Spleen (tissue), 11 donors: ENCODE measurements at regions not wholly inside any gene's neighbourhood (a gene's known extent, or its start where the extent isn't known, plus 50 kb on each side); places are given as distances from the start of the nearest gene placed in this dataset.

ENCODE experiments used
- DNase-seq: peaks from one replicate; pipeline ENCODE4 v3.0.0-alpha.2; 2020
- H3K27ac ChIP-seq, 8 donors: fragments of 200-600 bp; sonication (generic) in 7 of 8; 1 replicate in 4 of 8; 2 replicates in 4 of 8; pipeline versions ENCODE4 v1.5.0 to v1.8.0; 2016 to 2021; ENCODE audit warnings: inconsistent platforms in 4 of 8, mild to moderate bottlenecking in 4 of 8, moderate library complexity in 1 of 8
- H3K27me3 ChIP-seq, 7 donors: fragments of 200-600 bp; sonication (generic) in 6 of 7; replicated peaks in 1 of 7; 1 replicate in 4 of 7; 2 replicates in 3 of 7; pipeline versions ENCODE4 v1.5.0 to v1.8.0; 2016 to 2021; ENCODE audit warnings: inconsistent platforms in 3 of 7, mild to moderate bottlenecking in 1 of 7
- H3K36me3 ChIP-seq, 6 donors: fragments of 200-600 bp; sonication (generic) in 5 of 6; 1 replicate in 4 of 6; 2 replicates in 2 of 6; pipeline versions ENCODE4 v1.5.0 to v1.8.0; 2016 to 2021; ENCODE audit warnings: inconsistent platforms in 2 of 6
- H3K4me1 ChIP-seq, 6 donors: fragments of 200-600 bp; sonication (generic) in 5 of 6; 1 replicate in 3 of 6; 2 replicates in 3 of 6; pipeline versions ENCODE4 v1.5.0 to v1.8.0; 2016 to 2021; ENCODE audit warnings: inconsistent platforms in 3 of 6
- H3K4me3 ChIP-seq, 8 donors: fragments of 200-600 bp; sonication (generic) in 7 of 8; 1 replicate in 4 of 8; 2 replicates in 4 of 8; pipeline versions ENCODE4 v1.5.0 to v1.8.0; 2016 to 2021; ENCODE audit warnings: inconsistent platforms in 4 of 8, mild to moderate bottlenecking in 4 of 8, moderate library complexity in 2 of 8
- H3K9me3 ChIP-seq, 8 donors: fragments of 200-600 bp; sonication (generic) in 7 of 8; 1 replicate in 4 of 8; 2 replicates in 4 of 8; pipeline versions ENCODE4 v1.5.0 to v1.8.0; 2016 to 2021; ENCODE audit warnings: inconsistent platforms in 4 of 8
- CTCF ChIP-seq, 11 experiments: fragments of 200-600 bp in 7 of 11; fragments of 450-650 bp in 4 of 11; sonication (generic) in 4 of 11; IDR thresholded peaks in 8 of 11; conservative IDR thresholded peaks in 3 of 11; 1 replicate in 7 of 11; 2 replicates in 4 of 11; pipeline versions ENCODE4 v1.4.0 to v1.8.0; 2016 to 2021; ENCODE audit warnings: antibody characterized with exemption in 11 of 11, inconsistent platforms in 4 of 11, mild to moderate bottlenecking in 1 of 11
- POLR2A ChIP-seq, 3 donors: fragments of 450-650 bp; IDR thresholded peaks; one replicate each; pipeline ENCODE4 v1.5.1; 2017; ENCODE audit warnings: antibody characterized with exemption in 3 of 3, mild to moderate bottlenecking in 1 of 3
- POLR2AphosphoS5 ChIP-seq, 3 donors: sonication (generic); formaldehyde crosslinking; IDR thresholded peaks; one replicate each; pipeline ENCODE4 v1.5.1; 2017; ENCODE audit warnings: antibody characterized with exemption in 3 of 3
- WGBS, 5 donors: extraction: QIAGEN DNeasy Blood & Tissue Kit in 3 of 5; methylation state at CpG; one replicate each; pipeline versions ENCODE4 v1.1.5 to v1.1.7; 2013 to 2018; 5-methylcytosine and 5-hydroxymethylcytosine counted together
- intact Hi-C: fragments of 100-400 bp; cut with DNase I; formaldehyde crosslinking; loops from one replicate; pipeline ENCODE4 v1.15.0; 2023; ENCODE audit warnings: low total_unique reads
- donor health status: healthy with polysubstance abuse.
- donor health status: DM: no; HTN: no; CAD: no; lungs with moderate emphysema.
- donor health status: DM: no; HTN: no; CAD: no.
- donor health status: Bipolar disorder and iron deficiency.
- donor health status: healthy.
- donor health status: DM: no; HTN: no; CAD: no.
- donor health status: DM: yes; HTN: yes; CAD: no.

GRCh38 chr9:7388755-7389154 is 410.8 kb downstream of the DMAC1 start:
- no peak overlapping the region for H3K27ac ChIP-seq
- intact Hi-C loops = no loop called here
- H3K36me3 ChIP-seq = no peaks in the 10 kb centered on the region
- H3K4me1 ChIP-seq = no peaks in the 10 kb centered on the region
- DNase-seq = no peak
- H3K9me3 ChIP-seq = no peaks in the 10 kb centered on the region
- peaks cover 0 to 1% (median 0%) of the 10 kb centered on the region in 7 donors for H3K27me3 ChIP-seq
- WGBS, 5 donors = 88 to 96% (median 90%) methylated on average over 1 of the region's 1 CpG
- H3K4me3 ChIP-seq = no peak overlapping the region
- TF ChIP-seq POLR2A (IDR thresholded peaks at IDR 0.05) (no peak), CTCF (IDR thresholded peaks at IDR 0.05 in 8 of 11, conservative IDR thresholded peaks at IDR 0.05 in 3 of 11) (no peak), POLR2AphosphoS5 (IDR thresholded peaks at IDR 0.05) (no peak)

- Histone ChIP-seq H3K4me3 (no peak overlapping the region), H3K27me3 (no peaks in the 10 kb centered on the region), H3K9me3 (no peaks in the 10 kb centered on the region), H3K27ac (no peak overlapping the region), H3K36me3 (no peaks in the 10 kb centered on the region), H3K4me1 (no peaks in the 10 kb centered on the region)
- intact Hi-C loops = no loop called here
- WGBS, 5 donors = 33 to 70% (median 61%) methylated on average over 4 to 5 of the region's 5 CpGs
- no peak for DNase-seq
- no peak for TF ChIP-seq POLR2AphosphoS5 (IDR thresholded peaks at IDR 0.05)
- TF ChIP-seq POLR2A (IDR thresholded peaks at IDR 0.05) = no peak
- no peak for TF ChIP-seq CTCF (IDR thresholded peaks at IDR 0.05 in 8 of 11, conservative IDR thresholded peaks at IDR 0.05 in 3 of 11)
These were observed 411.7 kb downstream of the DMAC1 start for GRCh38 chr9:7387840-7388239.

GRCh38 chr9:7382304-7382703 is 417.3 kb downstream of the DMAC1 start:
- TF ChIP-seq CTCF (IDR thresholded peaks at IDR 0.05 in 8 of 11, conservative IDR thresholded peaks at IDR 0.05 in 3 of 11) = no peak
- no peak for TF ChIP-seq POLR2A (IDR thresholded peaks at IDR 0.05)
- TF ChIP-seq POLR2AphosphoS5 (IDR thresholded peaks at IDR 0.05) = no peak
- Histone ChIP-seq H3K36me3 (no peaks in the 10 kb centered on the region), H3K4me1 (no peaks in the 10 kb centered on the region), H3K9me3 (no peaks in the 10 kb centered on the region), H3K27me3 (no peaks in the 10 kb centered on the region), H3K27ac (no peak overlapping the region), H3K4me3 (no peak overlapping the region)
- intact Hi-C loops = no loop called here
- no peak for DNase-seq
- 84 to 95% (median 91%) methylated on average over 3 of the region's 3 CpGs for WGBS, 5 donors

GRCh38 chr9:7377489-7377888 is 422.1 kb downstream of the DMAC1 start:
- Histone ChIP-seq H3K4me1 (no peaks in the 10 kb centered on the region), H3K4me3 (no peak overlapping the region), H3K9me3 (peaks cover 0 to 10% (median 0%) of the 10 kb centered on the region in 8 donors), H3K27me3 (no peaks in the 10 kb centered on the region), H3K36me3 (no peaks in the 10 kb centered on the region), H3K27ac (no peak overlapping the region)
- 84 to 91% (median 89%) methylated on average over 2 of the region's 2 CpGs for WGBS, 5 donors
- no peak for TF ChIP-seq CTCF (IDR thresholded peaks at IDR 0.05 in 8 of 11, conservative IDR thresholded peaks at IDR 0.05 in 3 of 11)
- no peak for TF ChIP-seq POLR2A (IDR thresholded peaks at IDR 0.05)
- TF ChIP-seq POLR2AphosphoS5 (IDR thresholded peaks at IDR 0.05) = no peak
- intact Hi-C loops = no loop called here
- DNase-seq = no peak
